Ishikawa (cell line): ENCODE measurements at regions not wholly inside any gene's neighbourhood (a gene's known extent, or its start where the extent isn't known, plus 50 kb on each side); places are given as distances from the start of the nearest gene placed in this dataset.

Source experiments
- CEBPB ChIP-seq: IDR thresholded peaks from 2 replicates; pipeline ENCODE4 v1.6.1; 2012
- EGR1 ChIP-seq: IDR thresholded peaks from 2 replicates; pipeline ENCODE4 v1.6.1; 2012
- MAX ChIP-seq: IDR thresholded peaks from 2 replicates; pipeline ENCODE4 v1.6.1; 2012
- ZBTB7A ChIP-seq: IDR thresholded peaks from 2 replicates; pipeline ENCODE4 v1.6.1; 2012; ENCODE audit warnings: low read depth

- no peak for TF ChIP-seq EGR1
- no peak for TF ChIP-seq CEBPB
- TF ChIP-seq MAX, result no peak
- no peak for TF ChIP-seq ZBTB7A
Measured at GRCh38 chr11:127247261-127247851, 246.8 kb upstream of the KIRREL3 start.
